ENCODE measurements at regions not wholly inside any gene's neighbourhood (a gene's known extent, or its start where the extent isn't known, plus 50 kb on each side); places are given as distances from the start of the nearest gene placed in this dataset.
"Not testable (repeated sequence)": the region's sequence is repeated elsewhere in the genome, so short reads cannot be mapped to it uniquely, and the experiment has no call there.

- DNase-seq (ENCODE audit: low read depth), result no peak
- in situ Hi-C loops (cut with HindIII; ENCODE audit: low pct_unique_long_range_greater_than_20kb, low sequenced_read_pairs), result no loop called here
Observed at GRCh38 chr6:14371530-14371929, 254.0 kb downstream of the CD83 start.

- in situ Hi-C loops (cut with HindIII; ENCODE audit: low pct_unique_long_range_greater_than_20kb, low sequenced_read_pairs), result no loop called here
Observed at GRCh38 chr6:14372734-14373489, 255.3 kb downstream of the CD83 start.

GRCh38 chr6:14373648-14374437 is 256.3 kb downstream of the CD83 start:
- in situ Hi-C loops (cut with HindIII; ENCODE audit: low pct_unique_long_range_greater_than_20kb, low sequenced_read_pairs), result no loop called here
- no peak for DNase-seq (ENCODE audit: low read depth)

More at GRCh38 chr6:14372734-14373489, 255.3 kb downstream of the CD83 start:
- no peak for DNase-seq (ENCODE audit: low read depth)

- DNase-seq (ENCODE audit: low read depth), result no peak
- in situ Hi-C loops (cut with HindIII; ENCODE audit: low pct_unique_long_range_greater_than_20kb, low sequenced_read_pairs), result no loop called here
Observed at GRCh38 chr6:14375930-14376329, 258.4 kb downstream of the CD83 start.

- in situ Hi-C loops (cut with HindIII; ENCODE audit: low pct_unique_long_range_greater_than_20kb, low sequenced_read_pairs), result no loop called here
Observed at GRCh38 chr6:14379568-14379967, 262.0 kb downstream of the CD83 start.

GRCh38 chr6:14380086-14380820 is 262.7 kb downstream of the CD83 start:
- DNase-seq (ENCODE audit: low read depth), result no peak
- in situ Hi-C loops (cut with HindIII; ENCODE audit: low pct_unique_long_range_greater_than_20kb, low sequenced_read_pairs), result no loop called here

More at GRCh38 chr6:14379568-14379967, 262.0 kb downstream of the CD83 start:
- DNase-seq (ENCODE audit: low read depth), result no peak

- DNase-seq (ENCODE audit: low read depth), result no peak
- in situ Hi-C loops (cut with HindIII; ENCODE audit: low pct_unique_long_range_greater_than_20kb, low sequenced_read_pairs), result no loop called here
Observed at GRCh38 chr6:14380901-14381828, 263.6 kb downstream of the CD83 start.

- in situ Hi-C loops (cut with HindIII; ENCODE audit: low pct_unique_long_range_greater_than_20kb, low sequenced_read_pairs), result no loop called here
- DNase-seq (ENCODE audit: low read depth), result no peak
Observed at GRCh38 chr6:14381829-14382677, 264.5 kb downstream of the CD83 start.

GRCh38 chr6:14382678-14383236 is 265.2 kb downstream of the CD83 start:
- in situ Hi-C loops (cut with HindIII; ENCODE audit: low pct_unique_long_range_greater_than_20kb, low sequenced_read_pairs), result no loop called here
- no peak for DNase-seq (ENCODE audit: low read depth)

- DNase-seq (ENCODE audit: low read depth), result no peak
- in situ Hi-C loops (cut with HindIII; ENCODE audit: low pct_unique_long_range_greater_than_20kb, low sequenced_read_pairs), result no loop called here
Observed at GRCh38 chr6:14383393-14384174, 266.0 kb downstream of the CD83 start.

GRCh38 chr6:14384175-14384949 is 266.8 kb downstream of the CD83 start:
- DNase-seq (ENCODE audit: low read depth), result no peak
- in situ Hi-C loops (cut with HindIII; ENCODE audit: low pct_unique_long_range_greater_than_20kb, low sequenced_read_pairs), result no loop called here

GRCh38 chr6:14386263-14386662 is 268.7 kb downstream of the CD83 start:
- in situ Hi-C loops (cut with HindIII; ENCODE audit: low pct_unique_long_range_greater_than_20kb, low sequenced_read_pairs), result no loop called here
- DNase-seq (ENCODE audit: low read depth), result no peak

- in situ Hi-C loops (cut with HindIII; ENCODE audit: low pct_unique_long_range_greater_than_20kb, low sequenced_read_pairs), result no loop called here
- no peak for DNase-seq (ENCODE audit: low read depth)
Observed at GRCh38 chr6:14386668-14387067, 269.1 kb downstream of the CD83 start.

GRCh38 chr6:14388371-14388770 is 270.8 kb downstream of the CD83 start:
- no peak for DNase-seq (ENCODE audit: low read depth)
- in situ Hi-C loops (cut with HindIII; ENCODE audit: low pct_unique_long_range_greater_than_20kb, low sequenced_read_pairs), result no loop called here

- DNase-seq (ENCODE audit: low read depth); in situ Hi-C loops (cut with HindIII; ENCODE audit: low pct_unique_long_range_greater_than_20kb, low sequenced_read_pairs): not testable (repeated sequence)
Observed at GRCh38 chr6:14389776-14390175, 272.2 kb downstream of the CD83 start.

Measured in Caki2 (cell line).